Thyroid gland (tissue), 4 donors: ENCODE measurements at regions not wholly inside any gene's neighbourhood (a gene's known extent, or its start where the extent isn't known, plus 50 kb on each side); places are given as distances from the start of the nearest gene placed in this dataset.
A peak's percentile ranks its signal among the peaks of the same experiment; 100 is the strongest.

Experiments used
- DNase-seq, 2 donors: peaks; one replicate each; pipeline ENCODE4 v3.0.0-alpha.2; 2019
- H3K27ac ChIP-seq, 3 donors: fragments of 200-600 bp; sonication (generic); 1 replicate in 2 of 3; 2 replicates in 1 of 3; pipeline ENCODE4 v1.5.1; 2016 to 2019; ENCODE audit warnings: mild to moderate bottlenecking in 1 of 3, moderate library complexity in 1 of 3
- H3K27me3 ChIP-seq: fragments of 200-600 bp; sonication (generic); one replicate; pipeline ENCODE4 v1.5.1; 2019
- H3K36me3 ChIP-seq, 2 donors: fragments of 200-600 bp; sonication (generic); one replicate each; pipeline ENCODE4 v1.5.1; 2016 to 2019
- H3K4me1 ChIP-seq, 2 donors: fragments of 200-600 bp; sonication (generic); one replicate each; pipeline ENCODE4 v1.5.1; 2017 to 2019
- H3K4me3 ChIP-seq, 3 donors: fragments of 200-600 bp; sonication (generic); replicated peaks in 1 of 3; 1 replicate in 2 of 3; 2 replicates in 1 of 3; pipeline ENCODE4 v1.5.1; 2016; ENCODE audit warnings: mild to moderate bottlenecking in 1 of 3
- H3K9me3 ChIP-seq: fragments of 200-600 bp; sonication (generic); one replicate; pipeline ENCODE4 v1.5.1; 2017
- CTCF ChIP-seq, 6 experiments: fragments of 200-600 bp in 3 of 6; fragments of 450-650 bp in 3 of 6; sonication (generic) in 3 of 6; IDR thresholded peaks; one replicate each; pipeline ENCODE4 v1.5.1; 2016 to 2019; ENCODE audit warnings: antibody characterized with exemption in 6 of 6, mild to moderate bottlenecking in 2 of 6, inconsistent platforms in 1 of 6, moderate library complexity in 1 of 6
- POLR2A ChIP-seq, 2 donors: fragments of 450-650 bp; IDR thresholded peaks; one replicate each; pipeline ENCODE4 v1.6.1; 2017; ENCODE audit warnings: antibody characterized with exemption in 2 of 2, mild to moderate bottlenecking in 2 of 2, moderate library complexity in 1 of 2
- WGBS, 2 donors: methylation state at CpG; one replicate each; pipeline ENCODE4 v1.1.5; 2017; 5-methylcytosine and 5-hydroxymethylcytosine counted together
- intact Hi-C: fragments of 100-400 bp; cut with DNase I; formaldehyde crosslinking; loops from one replicate; pipeline ENCODE4 v1.15.1; 2023

GRCh38 chr7:112554591-112554990 lies 73.8 kb downstream of the LSMEM1 start:
- no peak for DNase-seq
- TF ChIP-seq POLR2A (IDR thresholded peaks at IDR 0.05) (no peak), CTCF (IDR thresholded peaks at IDR 0.05) (no peak)
- no peaks in the 10 kb centered on the region for H3K27me3 ChIP-seq
- intact Hi-C loops = loop anchor here (10.0 kb wide), 1 partner anchor 870 kb away; no protein-coding TSS in a partner anchor
- no peaks in the 10 kb centered on the region for H3K36me3 ChIP-seq
- H3K9me3 ChIP-seq = no peaks in the 10 kb centered on the region
- H3K4me1 ChIP-seq = no peaks in the 10 kb centered on the region
- no peak overlapping the region for H3K27ac ChIP-seq
- no peak overlapping the region for H3K4me3 ChIP-seq

GRCh38 chr7:112556633-112557032 lies 75.8 kb downstream of the LSMEM1 start:
- Histone ChIP-seq H3K4me1 (no peaks in the 10 kb centered on the region), H3K36me3 (no peaks in the 10 kb centered on the region), H3K4me3 (no peak overlapping the region), H3K9me3 (no peaks in the 10 kb centered on the region), H3K27ac (no peak overlapping the region), H3K27me3 (no peaks in the 10 kb centered on the region)
- WGBS, 2 donors = 88 to 96% methylated on average over 1 of the region's 1 CpG
- DNase-seq = no peak
- TF ChIP-seq POLR2A (IDR thresholded peaks at IDR 0.05) (no peak), CTCF (IDR thresholded peaks at IDR 0.05) (no peak)
- intact Hi-C loops = loop anchor here (10.0 kb wide), 1 partner anchor 868 kb away; no protein-coding TSS in a partner anchor

- 59 to 73% methylated on average over 8 of the region's 8 CpGs for WGBS, 2 donors
- no peak for DNase-seq
- Histone ChIP-seq H3K4me3 (no peak overlapping the region), H3K27me3 (no peaks in the 10 kb centered on the region), H3K4me1 (no peaks in the 10 kb centered on the region), H3K36me3 (no peaks in the 10 kb centered on the region), H3K9me3 (no peaks in the 10 kb centered on the region), H3K27ac (no peak overlapping the region)
- intact Hi-C loops = no loop called here
- TF ChIP-seq CTCF (IDR thresholded peaks at IDR 0.05) (no peak), POLR2A (IDR thresholded peaks at IDR 0.05) (no peak)
These were observed 85.9 kb downstream of the LSMEM1 start for GRCh38 chr7:112566442-112567324.

GRCh38 chr7:112567388-112567787 lies 86.6 kb downstream of the LSMEM1 start:
- Histone ChIP-seq H3K27ac (no peak overlapping the region), H3K4me1 (peaks cover 7% of the 10 kb centered on the region in 2 donors), H3K9me3 (no peaks in the 10 kb centered on the region), H3K4me3 (no peak overlapping the region), H3K36me3 (no peaks in the 10 kb centered on the region), H3K27me3 (no peaks in the 10 kb centered on the region)
- 92 to 96% methylated on average over 2 of the region's 2 CpGs for WGBS, 2 donors
- TF ChIP-seq POLR2A (IDR thresholded peaks at IDR 0.05) (no peak), CTCF (IDR thresholded peaks at IDR 0.05) (no peak)
- no peak for DNase-seq
- intact Hi-C loops = no loop called here

GRCh38 chr7:112571852-112572607 lies 91.2 kb downstream of the LSMEM1 start:
- Histone ChIP-seq H3K4me3 (no peak overlapping the region), H3K4me1 (peaks cover 25 to 27% of the 10 kb centered on the region in 2 donors), H3K27me3 (no peaks in the 10 kb centered on the region), H3K36me3 (no peaks in the 10 kb centered on the region), H3K9me3 (no peaks in the 10 kb centered on the region), H3K27ac (peak overlapping the region in 2 of 3 donors; percentile 63 to 71)
- TF ChIP-seq CTCF (IDR thresholded peaks at IDR 0.05) = no peak
- TF ChIP-seq POLR2A (IDR thresholded peaks at IDR 0.05) = no peak
- intact Hi-C loops = no loop called here
- DNase-seq = no peak
- 83 to 87% methylated on average over 4 of the region's 4 CpGs for WGBS, 2 donors
